B cell (primary cell): ENCODE measurements at regions not wholly inside any gene's neighbourhood (a gene's known extent, or its start where the extent isn't known, plus 50 kb on each side); places are given as distances from the start of the nearest gene placed in this dataset.

Experiments
- ATAC-seq: fragments of 200-7000 bp; cut with Tn5 transposase; one replicate; pipeline ENCODE4 v1.10.0; 2021; ENCODE audit warnings: low read depth, mild to moderate bottlenecking, moderate number of reproducible peaks, moderate library complexity
- CTCF ChIA-PET: fragments of 350-600 bp; sonication (Branson Sonifier 250); formaldehyde crosslinking; loops from one replicate; lab custom pipeline; 2021; ENCODE audit warnings: antibody characterized with exemption, inconsistent platforms; lab: Charles Lee
- POLR2A ChIA-PET: fragments of 350-600 bp; sonication (Branson Sonifier 250); formaldehyde crosslinking; loops from one replicate; lab custom pipeline; 2021; ENCODE audit warnings: antibody characterized with exemption; lab: Charles Lee
- DNase-seq: peaks from one replicate; pipeline ENCODE4 v3.0.0; 2013
- H2AFZ ChIP-seq: 2 replicates; pipeline ENCODE4 v1.6.1; 2012; ENCODE audit warnings: mild to moderate bottlenecking, low read depth, low read length; ENCODE audit not compliant: insufficient read depth, poor library complexity, severe bottlenecking
- H3K27ac ChIP-seq, 2 donors: 1 replicate in 1 of 2; 2 replicates in 1 of 2; pipeline ENCODE4 v1.5.1; 2012 to 2013; ENCODE audit warnings: low read length in 2 of 2, mild to moderate bottlenecking in 2 of 2, moderate library complexity in 1 of 2
- H3K27me3 ChIP-seq, 4 experiments: fragments of 200-600 bp in 1 of 4; sonication (generic) in 1 of 4; replicated peaks in 1 of 4; 1 replicate in 2 of 4; 2 replicates in 2 of 4; pipeline versions ENCODE4 v1.6.1 to v1.7.0; 2013 to 2016; ENCODE audit warnings: low read length in 3 of 4, mild to moderate bottlenecking in 2 of 4, mixed read lengths in 1 of 4, moderate library complexity in 1 of 4; ENCODE audit not compliant: insufficient read depth in 4 of 4, control insufficient read depth in 3 of 4; ENCODE audit errors: control extremely low read depth in 1 of 4
- H3K36me3 ChIP-seq, 2 experiments: replicated peaks in 1 of 2; 1 replicate in 1 of 2; 2 replicates in 1 of 2; pipeline versions ENCODE4 v1.6.1 to v1.7.1; 2013; ENCODE audit warnings: low read length in 1 of 2; ENCODE audit not compliant: insufficient read depth in 2 of 2, control insufficient read depth in 1 of 2; ENCODE audit errors: control extremely low read depth in 1 of 2, extremely low read depth in 1 of 2
- H3K4me1 ChIP-seq, 2 donors: fragments of 200-600 bp in 1 of 2; sonication (generic) in 1 of 2; 1 replicate in 1 of 2; 2 replicates in 1 of 2; pipeline versions ENCODE4 v1.5.1 to v1.6.1; 2013 to 2017; ENCODE audit warnings: low read length in 2 of 2; ENCODE audit not compliant: control insufficient read depth in 2 of 2, insufficient read depth in 2 of 2
- H3K4me2 ChIP-seq: replicated peaks from 2 replicates; pipeline ENCODE3; 2012; ENCODE audit warnings: mild to moderate bottlenecking, low read depth, low read length; ENCODE audit not compliant: poor library complexity, severe bottlenecking
- H3K4me3 ChIP-seq, 5 experiments: fragments of 200-600 bp in 1 of 5; sonication (generic) in 1 of 5; 1 replicate in 3 of 5; 2 replicates in 2 of 5; pipeline versions ENCODE4 v1.5.1 to v1.7.0; 2011 to 2016; ENCODE audit warnings: low read length in 4 of 5, mild to moderate bottlenecking in 4 of 5, low read depth in 2 of 5, control low read depth in 1 of 5, moderate library complexity in 1 of 5; ENCODE audit not compliant: insufficient read depth in 1 of 5; ENCODE audit errors: control extremely low read depth in 1 of 5, extremely low read depth in 1 of 5
- H3K79me2 ChIP-seq: fragments of 200-600 bp; sonication (generic); one replicate; pipeline ENCODE4 v1.6.0; 2016; ENCODE audit warnings: low read length; ENCODE audit not compliant: control insufficient read depth, insufficient read depth
- H3K9ac ChIP-seq: fragments of 200-600 bp; sonication (generic); 2 replicates; pipeline ENCODE4 v1.6.1; 2017; ENCODE audit warnings: mild to moderate bottlenecking, low read length, moderate library complexity
- H3K9me3 ChIP-seq, 3 donors: one replicate each; pipeline versions ENCODE4 v1.6.1 to v1.7.1; 2013; ENCODE audit warnings: low read length in 2 of 3; ENCODE audit not compliant: control insufficient read depth in 2 of 3, insufficient read depth in 1 of 3; ENCODE audit errors: control extremely low read depth in 1 of 3
- H4K20me1 ChIP-seq: 2 replicates; pipeline ENCODE4 v1.6.0; 2012; ENCODE audit warnings: mild to moderate bottlenecking, low read length; ENCODE audit not compliant: insufficient read depth, control insufficient read depth, poor library complexity, severe bottlenecking
- H3K27ac Mint-ChIP-seq: one replicate; pipeline ENCODE4 v1.8.0; 2021; ENCODE audit warnings: mixed read lengths
- H3K27me3 Mint-ChIP-seq: one replicate; pipeline ENCODE4 v1.8.0; 2021; ENCODE audit warnings: mixed read lengths
- H3K4me1 Mint-ChIP-seq: one replicate; pipeline ENCODE4 v1.8.0; 2021; ENCODE audit warnings: mixed read lengths
- H3K4me3 Mint-ChIP-seq: one replicate; pipeline ENCODE4 v1.8.0; 2021; ENCODE audit warnings: mixed read lengths
- H3K9me3 Mint-ChIP-seq: one replicate; pipeline ENCODE4 v1.8.0; 2022; ENCODE audit warnings: mixed read lengths; ENCODE audit not compliant: insufficient read depth
- EZH2 ChIP-seq: IDR thresholded peaks from 2 replicates; pipeline ENCODE4 v1.6.1; 2012; ENCODE audit warnings: borderline replicate concordance, low read depth, mild to moderate bottlenecking, moderate library complexity, low read length; ENCODE audit not compliant: insufficient read depth, poor library complexity, severe bottlenecking
- WGBS: methylation state at CpG from one replicate; pipeline ENCODE4 v1.1.5; 2013; ENCODE audit warnings: missing lambda C conversion rate; ENCODE audit not compliant: insufficient coverage; 5-methylcytosine and 5-hydroxymethylcytosine counted together
- intact Hi-C: fragments of 100-400 bp; cut with micrococcal nuclease; formaldehyde crosslinking; loops from one replicate; pipeline ENCODE4 v1.10.0; 2022
- TF ChIP-seq, protein P1 (sequence below): fragments of 200-600 bp; IDR thresholded peaks from one replicate; pipeline ENCODE4 v1.8.0; 2022; ENCODE audit warnings: antibody characterized with exemption, mild to moderate bottlenecking

DNA sequence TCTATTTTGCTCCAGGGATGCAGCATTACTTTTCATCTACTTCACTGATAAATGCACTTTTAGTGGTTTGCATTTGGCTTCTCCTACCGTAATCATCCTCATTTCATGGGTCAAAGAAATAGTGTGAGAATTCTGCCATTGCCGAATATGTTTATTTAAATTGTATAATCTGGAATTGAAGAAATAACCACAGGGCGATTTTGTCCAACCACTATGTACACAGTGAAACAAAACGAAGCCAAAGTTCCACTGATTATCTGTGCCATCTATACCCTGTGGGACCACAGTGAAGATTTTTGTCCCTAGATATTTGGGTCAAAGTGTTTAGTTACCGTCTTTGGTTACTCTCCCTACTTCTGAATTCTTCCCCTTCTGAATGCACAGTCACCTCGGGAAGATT, 888.6 kb upstream of the NRXN1 start:
- CTCF ChIA-PET = no interaction called here
- Histone ChIP-seq H3K9me3 (peaks cover 0 to 3% (median 0%) of the 10 kb centered on the region in 3 donors), H3K27me3 (no peaks in the 10 kb centered on the region), H3K79me2 (no peaks in the 10 kb centered on the region), H3K27ac (no peak overlapping the region), H4K20me1 (no peaks in the 10 kb centered on the region), H3K4me1 (no peaks in the 10 kb centered on the region), H3K36me3 (no peaks in the 10 kb centered on the region), H2AFZ (no peak overlapping the region), H3K9ac (no peak overlapping the region), H3K4me2 (no peak overlapping the region), H3K4me3 (no peak overlapping the region)
- no CpG with 5 or more reads among the region's 6 CpGs for WGBS
- Mint-ChIP-seq H3K9me3 (peaks cover 5% of the 10 kb centered on the region), H3K27ac (no peak overlapping the region), H3K27me3 (no peaks in the 10 kb centered on the region), H3K4me3 (no peak overlapping the region), H3K4me1 (no peaks in the 10 kb centered on the region)
- ATAC-seq (no peak), DNase-seq (no peak)
- POLR2A ChIA-PET = no interaction called here
- intact Hi-C loops = no loop called here
- no peak for TF ChIP-seq EZH2
- TF ChIP-seq, protein P1, sequence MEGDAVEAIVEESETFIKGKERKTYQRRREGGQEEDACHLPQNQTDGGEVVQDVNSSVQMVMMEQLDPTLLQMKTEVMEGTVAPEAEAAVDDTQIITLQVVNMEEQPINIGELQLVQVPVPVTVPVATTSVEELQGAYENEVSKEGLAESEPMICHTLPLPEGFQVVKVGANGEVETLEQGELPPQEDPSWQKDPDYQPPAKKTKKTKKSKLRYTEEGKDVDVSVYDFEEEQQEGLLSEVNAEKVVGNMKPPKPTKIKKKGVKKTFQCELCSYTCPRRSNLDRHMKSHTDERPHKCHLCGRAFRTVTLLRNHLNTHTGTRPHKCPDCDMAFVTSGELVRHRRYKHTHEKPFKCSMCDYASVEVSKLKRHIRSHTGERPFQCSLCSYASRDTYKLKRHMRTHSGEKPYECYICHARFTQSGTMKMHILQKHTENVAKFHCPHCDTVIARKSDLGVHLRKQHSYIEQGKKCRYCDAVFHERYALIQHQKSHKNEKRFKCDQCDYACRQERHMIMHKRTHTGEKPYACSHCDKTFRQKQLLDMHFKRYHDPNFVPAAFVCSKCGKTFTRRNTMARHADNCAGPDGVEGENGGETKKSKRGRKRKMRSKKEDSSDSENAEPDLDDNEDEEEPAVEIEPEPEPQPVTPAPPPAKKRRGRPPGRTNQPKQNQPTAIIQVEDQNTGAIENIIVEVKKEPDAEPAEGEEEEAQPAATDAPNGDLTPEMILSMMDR = no peak

GRCh38 chr2:51919395-51919794, 887.5 kb upstream of the NRXN1 start:
- Mint-ChIP-seq H3K9me3 (peaks cover 7% of the 10 kb centered on the region), H3K27me3 (no peaks in the 10 kb centered on the region), H3K4me1 (no peaks in the 10 kb centered on the region), H3K27ac (no peak overlapping the region), H3K4me3 (no peak overlapping the region)
- H3K36me3 ChIP-seq = no peaks in the 10 kb centered on the region
- H3K9me3 ChIP-seq = peaks cover 0 to 3% (median 1%) of the 10 kb centered on the region in 3 donors
- CTCF ChIA-PET = no interaction called here
- H3K4me3 ChIP-seq = no peak overlapping the region
- no CpG with 5 or more reads among the region's 1 CpG for WGBS
- H4K20me1 ChIP-seq = no peaks in the 10 kb centered on the region
- no peak for DNase-seq
- H3K27ac ChIP-seq = no peak overlapping the region
- ATAC-seq = no peak
- intact Hi-C loops = no loop called here
- no peaks in the 10 kb centered on the region for H3K79me2 ChIP-seq
- no peak overlapping the region for H3K9ac ChIP-seq
- H3K27me3 ChIP-seq = no peaks in the 10 kb centered on the region
- no peak overlapping the region for H3K4me2 ChIP-seq
- H3K4me1 ChIP-seq = no peaks in the 10 kb centered on the region
- TF ChIP-seq, protein P1 = no peak
- no peak for TF ChIP-seq EZH2
- POLR2A ChIA-PET = no interaction called here
- no peak overlapping the region for H2AFZ ChIP-seq
